ENCODE measurements at regions not wholly inside any gene's neighbourhood (a gene's known extent, or its start where the extent isn't known, plus 50 kb on each side); places are given as distances from the start of the nearest gene placed in this dataset.

DNA sequence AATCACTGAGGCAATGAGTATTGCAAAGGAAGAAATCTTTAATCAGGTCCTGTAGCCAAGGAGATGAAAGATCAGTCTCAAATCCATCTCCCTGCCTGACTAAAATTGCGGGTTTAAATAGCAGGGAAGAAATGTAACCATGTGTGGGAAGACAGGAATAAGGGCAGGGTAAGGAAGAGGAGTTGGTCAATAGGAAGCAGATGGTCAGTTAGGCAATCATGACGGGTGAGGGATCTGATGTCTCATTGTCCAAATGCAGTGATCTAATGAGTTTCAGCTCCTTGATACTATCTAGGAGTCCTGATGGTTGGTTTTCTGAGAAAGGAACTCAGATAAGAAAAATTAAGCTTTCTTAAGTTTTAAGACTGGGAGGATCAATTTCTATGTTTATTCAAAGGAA lies 200.8 kb downstream of the SPATA18 start:
- H4K20me1 ChIP-seq (ENCODE audit: insufficient read depth, low read length): no peaks in the 10 kb centered on the region
- no peak overlapping the region for H2AK5ac ChIP-seq (ENCODE audit: low read depth, low read length)
- no peak overlapping the region for H4K8ac ChIP-seq (ENCODE audit: low read depth in 2 of 2, low read length in 2 of 2)
- H3K9me1 ChIP-seq (ENCODE audit: insufficient read depth, low read length): no peaks in the 10 kb centered on the region
- no peaks in the 10 kb centered on the region for H3K36me3 ChIP-seq (ENCODE audit: control insufficient read depth, insufficient read depth, low read length)
- no peak overlapping the region for H3K4ac ChIP-seq (ENCODE audit: low read depth, low read length)
- H3K9ac ChIP-seq (ENCODE audit: low read depth, low read length): no peak overlapping the region
- H3K56ac ChIP-seq (ENCODE audit: extremely low read depth, insufficient read depth, low read length): no peak overlapping the region
- H4K5ac ChIP-seq (ENCODE audit: low read depth, low read length): no peak overlapping the region
- H3K4me2 ChIP-seq (ENCODE audit: low read depth, low read length): no peak overlapping the region
- POLR2A ChIA-PET (ENCODE audit: unreplicated experiment): no interaction called here
- WGBS, 2 experiments (ENCODE audit: extremely low coverage in 2 of 2, insufficient read length in 1 of 2): no CpG with 5 or more reads among the region's 2 CpGs
- intact Hi-C loops (cut with micrococcal nuclease) (loop anchor here (10.0 kb wide), 1 partner anchor 63 kb away; no protein-coding TSS in a partner anchor), dilution Hi-C loops (cut with HindIII; ENCODE audit: low sequenced_read_pairs, unreplicated experiment) (no loop called here), in situ Hi-C loops (cut with MboI; ENCODE audit: low sequenced_read_pairs) (no loop called here)
- no peaks in the 10 kb centered on the region for H3K27me3 ChIP-seq (ENCODE audit: control insufficient read depth, insufficient read depth, low read length)
- ATAC-seq (ENCODE audit: low read depth) (no peak), DNase-seq (no peak)
- no peaks in the 10 kb centered on the region for H3K9me3 ChIP-seq (ENCODE audit: control insufficient read depth, insufficient read depth, low read length)
- no peak overlapping the region for H3K18ac ChIP-seq (ENCODE audit: low read depth, low read length)
- H2BK120ac ChIP-seq (ENCODE audit: low read depth, low read length): no peak overlapping the region
- no TSS peak for BruUV-seq (replicated peaks)
- H3K27ac ChIP-seq (ENCODE audit: insufficient read depth, low read length): no peak overlapping the region
- H3K23ac ChIP-seq (ENCODE audit: low read depth, low read length): no peak overlapping the region
- no peak overlapping the region for H2AFZ ChIP-seq (replicated peaks; ENCODE audit: low read length, poor library complexity)
- no peaks in the 10 kb centered on the region for H3K4me1 ChIP-seq (ENCODE audit: control insufficient read depth, insufficient read depth, low read length)
- H2AK9ac ChIP-seq (replicated peaks; ENCODE audit: low read depth, low read length, poor library complexity): no peak overlapping the region
- no peak overlapping the region for H2BK5ac ChIP-seq (ENCODE audit: low read depth, low read length, poor library complexity, severe bottlenecking)
- TF ChIP-seq, protein P1, sequence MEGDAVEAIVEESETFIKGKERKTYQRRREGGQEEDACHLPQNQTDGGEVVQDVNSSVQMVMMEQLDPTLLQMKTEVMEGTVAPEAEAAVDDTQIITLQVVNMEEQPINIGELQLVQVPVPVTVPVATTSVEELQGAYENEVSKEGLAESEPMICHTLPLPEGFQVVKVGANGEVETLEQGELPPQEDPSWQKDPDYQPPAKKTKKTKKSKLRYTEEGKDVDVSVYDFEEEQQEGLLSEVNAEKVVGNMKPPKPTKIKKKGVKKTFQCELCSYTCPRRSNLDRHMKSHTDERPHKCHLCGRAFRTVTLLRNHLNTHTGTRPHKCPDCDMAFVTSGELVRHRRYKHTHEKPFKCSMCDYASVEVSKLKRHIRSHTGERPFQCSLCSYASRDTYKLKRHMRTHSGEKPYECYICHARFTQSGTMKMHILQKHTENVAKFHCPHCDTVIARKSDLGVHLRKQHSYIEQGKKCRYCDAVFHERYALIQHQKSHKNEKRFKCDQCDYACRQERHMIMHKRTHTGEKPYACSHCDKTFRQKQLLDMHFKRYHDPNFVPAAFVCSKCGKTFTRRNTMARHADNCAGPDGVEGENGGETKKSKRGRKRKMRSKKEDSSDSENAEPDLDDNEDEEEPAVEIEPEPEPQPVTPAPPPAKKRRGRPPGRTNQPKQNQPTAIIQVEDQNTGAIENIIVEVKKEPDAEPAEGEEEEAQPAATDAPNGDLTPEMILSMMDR (conservative IDR thresholded peaks at IDR 0.05; ENCODE audit: low read depth, low read length): no peak
- no peak for TF ChIP-seq RFX5 (IDR thresholded peaks at IDR 0.05; ENCODE audit: low read depth, low read length)
- TF ChIP-seq CEBPB (IDR thresholded peaks at IDR 0.05; ENCODE audit: low read depth, low read length): no peak
- no peak for TF ChIP-seq NFE2L2 (IDR thresholded peaks at IDR 0.05; ENCODE audit: low read depth, low read length)
- TF ChIP-seq BHLHE40 (IDR thresholded peaks at IDR 0.05; ENCODE audit: low read depth, low read length): no peak
- no peak for TF ChIP-seq SMC3 (IDR thresholded peaks at IDR 0.05; ENCODE audit: low read depth, low read length)
- TF ChIP-seq RCOR1 (IDR thresholded peaks at IDR 0.05; ENCODE audit: insufficient replicate concordance, low read length): no peak
- TF ChIP-seq, protein P2, sequence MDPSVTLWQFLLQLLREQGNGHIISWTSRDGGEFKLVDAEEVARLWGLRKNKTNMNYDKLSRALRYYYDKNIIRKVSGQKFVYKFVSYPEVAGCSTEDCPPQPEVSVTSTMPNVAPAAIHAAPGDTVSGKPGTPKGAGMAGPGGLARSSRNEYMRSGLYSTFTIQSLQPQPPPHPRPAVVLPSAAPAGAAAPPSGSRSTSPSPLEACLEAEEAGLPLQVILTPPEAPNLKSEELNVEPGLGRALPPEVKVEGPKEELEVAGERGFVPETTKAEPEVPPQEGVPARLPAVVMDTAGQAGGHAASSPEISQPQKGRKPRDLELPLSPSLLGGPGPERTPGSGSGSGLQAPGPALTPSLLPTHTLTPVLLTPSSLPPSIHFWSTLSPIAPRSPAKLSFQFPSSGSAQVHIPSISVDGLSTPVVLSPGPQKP (IDR thresholded peaks at IDR 0.05; ENCODE audit: borderline replicate concordance, low read depth, low read length): no peak
- TF ChIP-seq MAZ (IDR thresholded peaks at IDR 0.05; ENCODE audit: borderline replicate concordance, low read depth, low read length): no peak
- no peak for TF ChIP-seq FOS (IDR thresholded peaks at IDR 0.05; ENCODE audit: low read depth, low read length)
- no peak for TF ChIP-seq CHD1 (IDR thresholded peaks at IDR 0.05; ENCODE audit: low read depth, low read length)
- no peak for TF ChIP-seq RAD21 (IDR thresholded peaks at IDR 0.05; ENCODE audit: low read length)
- no peak overlapping the region for H4K91ac ChIP-seq (ENCODE audit: insufficient read depth, low read depth, low read length)
- CTCF ChIA-PET: no interaction called here
- no peak overlapping the region for H2BK20ac ChIP-seq (ENCODE audit: low read depth, low read length)
- H3K79me1 ChIP-seq (ENCODE audit: low read depth in 1 of 2, low read length in 2 of 2): no peaks in the 10 kb centered on the region
- no peak overlapping the region for H2BK15ac ChIP-seq (ENCODE audit: low read depth, low read length)
- no peak overlapping the region for H3K14ac ChIP-seq (replicated peaks; ENCODE audit: low read depth, low read length)
- no peak overlapping the region for H3K4me3 ChIP-seq (ENCODE audit: insufficient read depth, low read depth, low read length)
